H1 (cell line): ENCODE measurements at regions not wholly inside any gene's neighbourhood (a gene's known extent, or its start where the extent isn't known, plus 50 kb on each side); places are given as distances from the start of the nearest gene placed in this dataset.

Source experiments
- FOSL1 ChIP-seq: IDR thresholded peaks from 2 replicates; pipeline ENCODE4 v1.6.1; 2011; ENCODE audit warnings: mild to moderate bottlenecking, low read depth, low read length, moderate library complexity; ENCODE audit not compliant: insufficient read depth
- NRF1 ChIP-seq: IDR thresholded peaks from 2 replicates; pipeline ENCODE4 v1.6.1; 2011; ENCODE audit warnings: mild to moderate bottlenecking, low read depth, low read length, improper control_type of control experiment
- RFX5 ChIP-seq: IDR thresholded peaks from 2 replicates; pipeline ENCODE4 v1.6.1; 2011; ENCODE audit warnings: low read depth, low read length, improper control_type of control experiment, borderline replicate concordance

- TF ChIP-seq NRF1, result no peak
- TF ChIP-seq RFX5, result no peak
- no peak for TF ChIP-seq FOSL1
These were observed 962.9 kb downstream of the BRD1 start (continued) for GRCh38 chr22:48864748-48865147.
